HG03045 (cell line): ENCODE measurements at regions not wholly inside any gene's neighbourhood (a gene's known extent, or its start where the extent isn't known, plus 50 kb on each side); places are given as distances from the start of the nearest gene placed in this dataset.

ENCODE experiments used
- ATAC-seq: cut with Tn5 transposase; IDR thresholded peaks from one replicate; pipeline ENCODE4 v1.9.1; 2021; ENCODE audit warnings: mild to moderate bottlenecking, moderate library complexity; ENCODE audit not compliant: unreplicated experiment

DNA sequence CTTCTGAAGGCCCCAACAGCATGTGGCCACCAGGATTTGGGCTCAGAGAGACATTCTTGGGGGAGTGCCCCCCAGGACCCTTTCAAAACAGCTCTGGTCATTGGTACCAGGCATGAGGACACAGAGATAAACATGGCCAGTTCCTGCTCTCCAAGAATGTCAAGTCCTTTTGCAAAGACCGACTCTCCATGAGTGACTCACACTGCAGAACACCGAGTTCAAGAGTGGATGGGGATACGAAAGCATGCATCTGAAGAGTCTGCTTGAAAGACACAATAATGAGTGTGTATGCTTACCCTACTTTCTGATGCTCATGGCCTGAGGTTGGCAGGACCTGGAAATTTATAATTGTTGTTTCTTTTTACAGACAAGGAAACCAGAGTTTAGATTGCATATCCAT, 450.6 kb downstream of the TSN start:
- no peak for ATAC-seq

DNA sequence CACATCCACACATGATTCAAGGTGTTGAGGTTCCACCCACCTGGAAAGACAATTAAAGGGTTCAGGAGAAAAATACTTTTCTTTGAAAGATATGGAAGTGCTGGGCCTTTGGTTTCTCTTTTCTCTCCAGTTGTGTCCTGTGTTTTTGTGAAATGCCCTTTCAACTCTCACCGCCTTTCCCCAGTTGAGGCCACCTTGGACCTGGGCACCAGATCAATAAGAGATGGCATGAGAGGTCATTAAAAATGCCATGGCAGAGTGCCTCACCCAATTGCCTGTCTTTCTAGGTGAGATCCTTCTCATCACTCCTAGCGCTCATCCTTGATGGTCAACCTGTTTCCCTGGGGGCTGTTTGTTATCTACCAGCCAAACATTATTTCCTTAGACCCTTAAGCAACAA, 453.9 kb downstream of the TSN start:
- ATAC-seq = no peak

DNA sequence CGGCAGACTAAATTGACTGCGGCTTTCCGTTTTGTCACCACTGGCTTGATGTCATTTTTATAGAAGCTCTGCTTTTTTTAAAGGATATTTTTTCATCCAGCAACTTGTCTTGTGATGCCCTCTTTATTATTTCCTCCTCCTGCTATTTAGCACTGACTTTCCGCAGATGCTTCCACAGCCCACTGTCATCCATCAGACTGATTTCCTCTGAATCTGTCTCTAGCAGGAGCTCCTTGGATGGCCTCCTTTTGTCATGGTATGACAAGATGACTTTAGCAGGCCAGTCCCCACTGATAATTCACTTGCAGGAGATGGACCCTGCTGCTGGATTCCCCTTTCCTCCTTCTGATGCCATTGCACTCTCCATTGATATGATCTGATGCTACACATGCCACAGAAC, 454.6 kb downstream of the TSN start:
- ATAC-seq = no peak

DNA sequence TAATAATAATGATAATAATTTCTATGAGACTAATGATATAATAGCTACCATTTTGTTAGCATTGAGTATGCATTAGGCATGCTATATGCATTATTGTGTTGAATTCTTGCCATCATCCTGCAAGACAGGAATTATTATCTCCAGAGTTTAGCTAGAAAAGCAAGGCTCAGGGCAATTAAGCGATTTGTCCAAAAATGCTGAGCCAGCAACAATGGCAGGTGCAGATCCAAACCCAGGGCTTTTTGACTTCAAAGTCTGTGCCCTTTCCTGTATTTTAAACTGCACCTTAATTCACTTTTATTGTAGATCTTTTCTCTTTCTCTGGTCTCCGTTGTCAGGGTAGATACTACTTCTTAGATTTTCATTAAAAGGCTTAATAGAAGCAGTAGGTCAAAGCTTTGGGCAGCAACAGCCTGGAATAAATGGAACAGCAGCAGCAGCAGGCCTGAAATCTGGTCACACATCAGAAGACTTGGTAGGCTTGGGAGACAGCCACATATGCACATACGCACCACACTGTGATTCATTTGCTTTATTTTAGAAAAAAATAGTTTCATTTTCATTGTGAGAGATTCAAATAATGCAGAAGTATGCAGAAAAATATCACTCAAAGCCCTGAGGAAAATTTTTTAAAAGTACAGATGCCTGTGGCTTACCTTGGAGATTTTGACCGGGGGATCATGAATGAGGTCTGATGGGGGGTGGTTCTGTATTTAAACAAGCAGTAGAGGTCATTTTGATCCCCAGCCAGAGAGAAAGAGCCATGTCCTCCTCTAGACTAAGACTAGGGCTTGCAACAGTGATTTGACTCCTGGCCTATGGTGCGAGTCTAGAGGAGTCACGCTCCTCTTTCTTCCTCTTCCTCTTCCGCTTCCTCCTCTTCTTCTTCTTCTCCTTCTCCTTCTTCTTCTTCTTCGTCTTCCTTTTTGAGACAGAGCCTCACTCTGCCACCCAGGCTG, 455.7 kb downstream of the TSN start:
- ATAC-seq = no peak

DNA sequence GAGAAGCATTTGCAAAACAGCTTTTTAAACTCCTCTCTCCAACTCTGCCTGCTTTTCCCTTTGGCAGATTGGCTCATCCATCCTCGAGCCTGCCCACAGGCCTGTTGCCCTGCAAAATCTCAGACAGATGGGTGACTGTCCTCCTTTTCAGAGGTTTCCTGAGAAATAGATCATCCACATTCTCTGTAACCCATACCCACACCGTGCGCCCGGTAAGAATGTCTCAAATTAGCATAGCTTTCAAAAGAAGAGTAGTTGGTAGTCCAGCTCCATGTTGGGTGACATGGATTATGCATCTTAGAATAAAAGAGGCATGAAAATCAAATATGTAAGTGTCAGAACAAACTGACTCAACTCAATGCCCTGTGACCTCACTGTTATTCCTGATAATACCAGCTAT, 457.9 kb downstream of the TSN start:
- no peak for ATAC-seq

DNA sequence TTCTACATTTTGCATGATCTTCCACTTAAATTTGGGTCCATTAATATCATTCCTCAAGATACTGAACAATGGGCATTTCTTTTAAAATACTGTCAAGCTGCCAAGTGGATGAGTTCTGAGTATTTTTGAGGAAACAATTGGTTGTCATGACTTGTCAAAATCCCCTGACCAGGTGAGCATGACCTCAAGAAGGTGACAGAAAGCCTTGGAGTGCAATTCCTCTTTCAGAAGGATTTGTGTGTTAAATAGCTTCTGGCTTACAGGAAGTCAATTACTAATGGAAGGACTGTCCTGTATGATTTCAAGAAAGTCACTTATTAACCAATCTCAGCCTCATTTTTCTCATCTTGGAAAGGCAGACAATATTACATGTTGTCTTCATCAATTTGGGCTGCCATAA, 460.6 kb downstream of the TSN start:
- no peak for ATAC-seq

DNA sequence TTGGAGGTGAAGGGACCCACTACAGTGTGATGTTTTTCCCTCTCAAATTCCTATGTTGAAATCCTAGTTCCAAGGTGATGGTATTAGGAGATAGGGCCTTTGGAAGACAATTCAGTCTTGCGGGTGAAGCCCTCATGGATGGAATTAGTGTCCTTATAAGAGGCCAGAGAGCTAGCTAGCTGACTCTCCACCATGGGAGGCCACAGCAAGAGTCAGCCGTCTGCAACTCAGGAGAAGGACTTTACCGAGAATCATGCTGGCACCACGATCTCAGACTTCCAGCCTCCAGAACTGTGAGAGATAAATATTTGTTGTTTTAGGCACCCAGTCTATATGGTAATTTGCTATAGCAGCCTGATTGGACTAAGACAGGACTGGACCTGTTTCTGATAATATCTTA, 461.4 kb downstream of the TSN start:
- no peak for ATAC-seq

DNA sequence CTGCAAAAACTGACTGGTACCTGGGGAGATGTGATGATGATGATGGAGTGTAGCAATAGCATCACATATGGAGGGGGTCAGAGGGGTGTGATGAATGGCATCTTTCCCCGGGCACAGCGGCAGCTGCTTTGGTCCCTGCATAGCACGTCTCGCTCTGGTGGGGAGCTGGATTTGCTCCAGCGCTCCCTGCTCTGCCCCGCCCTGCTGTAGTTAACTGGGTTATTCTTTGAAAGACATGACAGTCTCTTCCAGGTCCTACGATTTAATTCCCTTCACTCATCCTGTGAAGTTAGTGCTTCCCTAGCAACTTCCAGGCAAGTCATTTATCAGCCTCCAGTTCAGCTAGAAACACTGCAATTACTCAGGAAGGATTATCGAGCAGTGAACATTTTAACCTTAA, 463.1 kb downstream of the TSN start:
- no peak for ATAC-seq

DNA sequence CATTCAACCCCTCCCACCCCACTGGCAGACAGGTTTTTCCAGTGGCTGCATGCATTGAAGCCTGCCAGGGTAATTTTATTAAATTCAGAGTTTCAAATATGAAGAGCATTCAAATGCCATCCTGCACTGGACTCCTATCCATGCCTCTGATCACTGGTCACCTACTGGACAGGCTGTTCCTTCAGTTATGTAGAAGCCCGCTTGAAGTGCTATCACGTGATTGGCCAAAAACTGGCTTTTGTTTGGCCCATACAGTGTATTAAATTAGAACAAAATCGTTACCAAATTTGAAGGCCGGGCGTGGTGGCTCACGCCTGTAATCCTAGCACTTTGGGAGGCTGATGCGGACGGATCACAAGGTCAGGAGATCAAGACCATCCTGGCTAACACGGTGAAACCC, 464.1 kb downstream of the TSN start:
- ATAC-seq = no peak

DNA sequence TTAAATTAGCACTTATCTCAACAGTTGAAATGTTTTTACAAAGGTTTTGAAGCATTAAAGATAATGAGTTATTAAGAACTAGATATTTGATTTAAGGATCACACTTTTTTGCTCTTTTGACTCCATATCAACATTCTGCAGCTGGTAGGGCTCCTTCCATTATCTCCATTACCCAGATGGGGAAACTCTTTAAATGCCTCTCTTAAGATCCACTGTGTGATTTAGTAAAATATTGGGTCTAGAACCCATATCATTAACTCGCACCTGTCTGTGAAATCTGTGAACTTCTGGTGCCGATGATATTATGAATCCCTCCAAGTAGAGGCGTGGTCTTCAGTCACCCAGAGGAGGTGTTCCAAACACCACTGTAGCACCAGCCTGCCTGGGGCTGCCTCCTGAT, 466.2 kb downstream of the TSN start:
- ATAC-seq = no peak

DNA sequence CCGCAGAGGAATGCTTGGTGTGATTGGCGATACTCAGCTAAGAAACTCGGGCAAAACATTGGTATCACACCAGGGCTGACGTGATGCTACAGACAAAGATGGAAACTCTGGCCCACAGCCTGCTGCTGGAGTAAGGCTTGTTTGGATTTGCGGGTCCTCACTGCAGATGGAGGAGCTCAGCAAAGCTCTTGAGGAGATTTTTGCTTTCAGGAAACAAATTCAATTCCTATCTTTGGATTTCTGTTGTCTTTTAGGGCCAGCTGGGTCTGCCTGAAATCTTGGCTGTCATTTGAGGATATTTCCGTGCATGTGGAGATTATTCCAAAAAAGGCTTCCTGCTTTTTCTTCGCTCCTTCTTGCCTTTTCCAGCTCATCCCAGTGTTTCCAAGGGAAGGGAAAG, 475.8 kb downstream of the TSN start:
- no peak for ATAC-seq

DNA sequence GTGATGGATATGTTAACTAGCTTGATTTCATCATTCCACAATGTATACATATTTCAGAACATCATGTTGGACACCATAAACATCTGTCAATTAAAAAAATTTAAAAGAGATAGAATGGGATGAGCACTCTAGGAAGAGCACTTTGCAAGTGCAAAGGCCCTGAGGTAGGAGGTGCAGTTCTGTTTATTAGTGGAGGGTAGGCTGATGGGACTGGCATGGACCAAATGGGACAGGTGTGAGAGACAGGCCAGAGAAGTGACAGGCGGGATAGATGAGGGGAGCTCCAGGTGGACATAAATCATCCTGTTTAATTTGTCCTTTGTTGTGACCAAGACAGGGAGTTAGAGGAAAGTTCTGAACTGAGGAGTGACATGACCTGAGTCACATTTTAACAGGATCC, 477.9 kb downstream of the TSN start:
- ATAC-seq = no peak

DNA sequence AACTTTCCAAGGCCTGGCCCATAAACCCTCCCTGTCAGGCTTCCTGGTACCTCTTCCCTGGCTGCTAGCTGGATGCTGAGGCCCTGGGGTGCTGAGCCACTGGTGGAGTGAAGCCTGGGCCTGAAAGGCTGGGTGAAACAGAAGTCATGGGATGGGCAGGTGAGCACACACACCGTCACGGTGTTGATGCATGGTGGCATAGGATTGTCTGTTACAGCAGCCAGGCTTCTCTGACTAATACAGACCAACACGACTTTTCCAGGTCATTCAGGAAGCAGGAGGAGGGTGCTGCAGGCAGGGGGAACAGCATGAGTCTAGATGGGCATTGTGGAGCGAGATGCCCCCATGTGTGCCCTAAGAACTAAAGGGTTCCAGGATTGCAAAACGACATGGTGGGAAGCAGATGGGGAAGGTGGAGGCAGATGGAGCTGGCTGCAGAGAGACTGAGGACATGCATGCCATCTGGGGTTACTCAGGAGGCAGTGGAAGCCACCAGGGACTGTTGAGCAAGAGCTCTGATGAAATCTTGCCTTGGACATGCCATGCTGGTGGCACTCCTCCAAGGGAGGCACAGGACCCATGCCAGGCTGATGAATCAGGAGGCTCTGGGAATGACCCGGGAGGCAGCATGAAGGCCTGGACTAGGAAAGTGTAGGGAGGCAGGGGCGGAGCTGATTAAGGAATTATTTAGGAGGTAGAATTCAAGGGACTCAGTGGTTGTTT, 480.9 kb downstream of the TSN start:
- ATAC-seq = no peak

DNA sequence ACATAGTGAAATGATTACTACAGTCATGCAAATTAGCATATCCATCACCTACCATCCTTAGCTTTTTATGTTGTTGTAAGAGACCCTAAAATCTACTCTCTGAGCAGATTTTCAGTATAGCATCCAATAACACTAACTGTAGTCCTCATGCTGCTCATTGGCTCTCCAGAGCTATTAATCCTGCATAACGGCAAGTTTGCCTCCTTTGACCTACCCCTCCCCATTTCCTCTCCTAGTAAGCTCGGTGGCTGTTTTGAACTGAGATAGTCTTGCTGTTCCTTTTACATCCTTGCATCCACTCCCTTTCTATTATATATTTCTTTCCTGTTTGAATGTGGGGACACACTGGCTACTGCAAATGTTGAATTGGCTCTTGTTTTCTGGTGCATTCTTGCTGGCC, 481.5 kb downstream of the TSN start:
- no peak for ATAC-seq

DNA sequence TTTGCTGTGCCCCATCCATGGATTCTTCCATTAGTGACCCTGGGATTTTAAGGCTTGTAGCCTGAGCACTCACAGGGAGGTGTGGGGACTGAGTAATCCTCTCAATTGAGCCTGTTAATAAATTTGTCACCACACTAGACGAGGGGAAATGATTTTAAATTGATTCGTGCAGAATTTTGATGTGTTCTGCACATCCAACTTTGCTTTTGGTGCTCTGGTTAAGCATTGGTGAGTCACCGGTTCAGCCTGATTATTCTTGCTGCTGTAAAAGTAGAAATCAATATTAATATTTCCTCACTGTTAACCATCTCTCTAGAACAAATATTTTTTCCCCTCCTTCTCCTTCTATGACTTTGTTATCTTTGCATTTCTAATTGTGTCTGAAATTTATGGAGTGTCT, 482.0 kb downstream of the TSN start:
- no peak for ATAC-seq

DNA sequence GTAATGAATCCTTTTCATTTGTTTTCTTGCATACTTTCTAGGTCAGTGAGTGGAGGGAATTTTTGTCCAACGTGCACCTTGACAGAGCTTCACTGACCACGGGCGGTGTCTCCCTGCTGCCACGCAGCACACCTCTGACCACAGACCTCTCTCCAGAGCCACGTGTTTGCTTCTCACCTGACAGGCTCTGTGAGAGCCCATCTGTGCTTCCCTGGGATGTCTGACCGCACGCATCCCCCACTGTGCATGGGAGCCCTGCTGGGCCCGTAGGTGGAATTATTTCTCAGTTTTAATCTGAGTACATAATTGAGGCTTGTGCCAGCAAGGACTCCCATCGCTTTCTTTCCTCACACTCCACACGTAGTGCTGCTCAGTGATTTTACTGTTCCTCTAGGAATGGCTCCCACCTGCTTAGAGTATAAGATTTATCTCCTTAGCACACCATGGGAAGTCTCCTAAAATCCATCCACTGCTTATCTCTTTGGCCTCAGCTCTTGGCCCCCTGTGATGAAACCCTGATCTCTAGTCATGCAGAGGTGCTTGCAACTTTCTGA, 482.6 kb downstream of the TSN start:
- ATAC-seq = no peak

DNA sequence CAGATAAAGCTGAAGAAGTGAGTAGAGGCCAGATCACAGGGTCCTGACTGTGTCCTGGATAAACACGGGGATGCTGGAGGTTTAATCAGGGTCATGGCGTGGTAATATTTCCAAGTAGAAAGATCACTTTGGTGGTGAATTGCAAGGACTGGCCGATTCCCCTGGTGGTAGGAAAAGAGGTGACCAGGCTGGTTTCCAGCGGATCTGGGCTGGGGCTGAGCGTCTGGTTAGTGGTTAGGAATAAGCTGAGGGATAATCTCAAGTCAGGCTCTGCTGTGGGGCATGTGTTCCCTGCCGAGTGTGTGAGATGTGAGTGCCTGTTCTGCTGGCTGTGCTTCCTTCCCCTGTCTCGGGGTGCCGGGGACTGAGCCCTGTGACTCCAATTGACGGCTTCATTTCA, 484.0 kb downstream of the TSN start:
- no peak for ATAC-seq

DNA sequence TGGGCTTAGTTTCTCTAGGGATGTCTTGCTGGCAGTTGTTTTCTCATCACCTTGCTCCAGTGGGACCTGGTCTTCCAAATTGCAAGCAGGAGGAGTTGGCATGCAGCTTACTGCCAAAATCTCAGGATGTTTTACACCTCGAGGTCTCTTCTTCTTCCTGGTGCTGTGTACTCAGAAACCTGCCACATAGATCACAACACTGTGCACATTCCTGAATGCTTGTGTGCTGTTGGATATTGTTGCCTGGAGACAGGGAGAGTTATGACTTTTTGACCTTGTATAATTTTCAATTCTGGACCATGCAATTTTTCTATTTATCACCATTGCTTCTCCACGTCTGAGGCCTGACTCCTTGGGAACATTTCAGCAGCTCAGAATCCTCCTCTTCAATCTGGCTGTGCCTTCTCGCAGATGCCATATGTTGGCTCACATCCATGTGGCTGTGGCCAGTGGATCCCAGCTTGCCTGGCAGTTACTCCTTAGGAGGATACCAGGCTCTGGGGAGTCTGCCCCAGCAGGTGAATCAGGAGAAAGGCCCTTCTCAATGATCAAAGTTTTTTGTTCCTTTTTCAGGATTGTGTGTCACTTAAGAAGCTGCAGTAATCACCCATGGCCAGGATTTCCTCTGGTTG, 489.3 kb downstream of the TSN start:
- ATAC-seq = no peak

DNA sequence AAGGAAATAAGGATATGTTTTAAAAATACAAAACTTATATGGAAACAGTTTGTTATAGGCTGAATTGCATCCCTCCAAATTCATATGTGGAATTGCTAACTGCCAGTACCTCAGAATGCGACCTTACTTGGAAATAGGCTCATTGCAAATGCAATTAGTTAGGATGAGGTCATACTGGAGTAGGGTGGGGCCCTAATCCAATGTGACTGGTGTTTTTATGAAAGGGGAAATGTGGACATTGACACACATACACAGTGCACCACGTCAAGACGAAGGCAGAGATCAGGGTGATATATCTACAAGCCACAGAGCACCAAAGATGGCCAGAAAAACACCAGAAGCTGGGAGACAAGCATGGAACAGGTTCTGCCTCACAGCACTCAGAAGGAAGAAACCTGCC, 494.2 kb downstream of the TSN start:
- ATAC-seq = no peak

DNA sequence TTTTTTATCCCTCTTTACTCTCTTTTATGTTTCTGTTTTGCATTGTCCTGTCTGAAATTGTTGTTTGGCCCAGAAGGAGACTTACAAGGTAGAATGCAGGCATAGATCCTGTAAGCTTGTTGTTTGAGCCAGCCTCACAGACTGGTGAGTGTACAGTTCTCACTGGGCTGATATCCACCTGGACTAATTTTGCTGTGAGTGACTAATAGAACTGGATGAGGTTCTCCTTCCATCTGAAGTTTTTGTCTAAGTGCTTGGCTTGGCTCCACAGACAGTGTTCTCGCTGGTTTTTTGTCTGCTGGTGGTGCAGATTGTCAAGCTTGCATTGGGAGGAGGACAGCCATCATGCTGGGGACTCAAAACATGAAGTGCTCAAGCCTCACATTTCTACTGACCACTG, 495.7 kb downstream of the TSN start:
- no peak for ATAC-seq

DNA sequence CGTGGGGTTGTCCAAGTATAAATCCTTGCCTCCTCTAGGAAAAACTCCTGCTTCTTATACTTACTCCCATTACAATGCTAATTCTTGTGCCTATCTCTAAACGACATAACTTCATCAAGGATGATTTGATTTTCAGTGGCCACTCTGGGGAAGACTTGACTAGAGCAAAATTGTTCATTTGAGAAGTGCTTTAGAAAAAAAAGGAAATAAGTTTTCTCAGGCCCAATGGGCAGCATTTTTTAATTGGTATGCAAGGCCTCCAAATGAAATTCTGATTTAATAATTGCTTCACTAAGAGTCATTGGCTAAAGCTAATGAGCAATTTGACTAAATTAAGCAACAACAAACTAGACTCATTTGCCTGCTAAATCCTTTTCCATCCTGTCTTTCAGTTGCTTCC, 496.1 kb downstream of the TSN start:
- no peak for ATAC-seq

DNA sequence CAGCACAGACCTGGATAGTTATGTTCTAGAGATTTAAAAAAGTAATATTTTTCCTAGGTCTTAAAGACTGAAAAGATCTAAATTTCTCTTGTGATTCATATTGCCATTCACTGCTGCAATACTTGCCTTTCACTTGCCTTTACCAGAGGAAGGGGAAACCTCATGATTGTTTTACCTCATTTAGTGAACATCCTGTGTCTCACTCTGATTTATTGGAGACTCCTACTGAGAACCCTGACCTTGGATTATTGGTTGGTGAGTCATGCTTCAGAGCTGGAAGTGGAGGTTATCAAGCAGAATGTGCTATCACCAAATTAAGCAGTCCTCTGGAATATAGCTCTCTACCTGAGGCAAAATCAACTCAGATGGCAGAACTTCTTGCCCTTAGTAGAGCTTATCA, 500.5 kb downstream of the TSN start:
- ATAC-seq = no peak
